CD4-positive, alpha-beta T cell (primary cell): ENCODE measurements at regions not wholly inside any gene's neighbourhood (a gene's known extent, or its start where the extent isn't known, plus 50 kb on each side); places are given as distances from the start of the nearest gene placed in this dataset.

Source experiments
- ATAC-seq: fragments of 200-7000 bp; cut with Tn5 transposase; one replicate; pipeline ENCODE4 v1.10.0; 2022; ENCODE audit warnings: mild to moderate bottlenecking; ENCODE audit not compliant: poor library complexity
- CTCF ChIA-PET: fragments of 350-600 bp; sonication (Branson Sonifier 250); formaldehyde crosslinking; loops from one replicate; lab custom pipeline; 2021; ENCODE audit warnings: antibody characterized with exemption, inconsistent platforms; lab: Charles Lee
- POLR2A ChIA-PET: fragments of 350-600 bp; sonication (Branson Sonifier 250); formaldehyde crosslinking; loops from one replicate; lab custom pipeline; 2021; ENCODE audit warnings: antibody characterized with exemption, inconsistent platforms; lab: Charles Lee
- DNase-seq, 14 experiments: peaks; one replicate each; pipeline ENCODE4 v3.0.0-alpha.2; 2013 to 2020; ENCODE audit warnings: mixed read lengths in 2 of 14
- H3K27ac ChIP-seq, 2 donors: one replicate each; pipeline versions ENCODE4 v1.5.1 to v1.7.0; 2013; ENCODE audit warnings: low read length in 2 of 2, low read depth in 1 of 2, mild to moderate bottlenecking in 1 of 2
- H3K27me3 ChIP-seq, 2 experiments: 1 replicate in 1 of 2; 2 replicates in 1 of 2; pipeline versions ENCODE4 v1.6.1 to v1.7.0; 2013; ENCODE audit warnings: low read length in 2 of 2, control low read depth in 1 of 2, mild to moderate bottlenecking in 1 of 2, moderate library complexity in 1 of 2; ENCODE audit not compliant: insufficient read depth in 2 of 2, control insufficient read depth in 1 of 2
- H3K36me3 ChIP-seq: one replicate; pipeline ENCODE4 v1.6.1; 2013; ENCODE audit warnings: low read length, control low read depth; ENCODE audit not compliant: insufficient read depth
- H3K4me1 ChIP-seq: one replicate; pipeline ENCODE4 v1.6.1; 2013; ENCODE audit warnings: low read length, control low read depth; ENCODE audit not compliant: insufficient read depth
- H3K4me3 ChIP-seq: one replicate; pipeline ENCODE4 v1.5.1; 2013; ENCODE audit warnings: mild to moderate bottlenecking, low read length, moderate library complexity
- H3K9me3 ChIP-seq, 2 experiments: 1 replicate in 1 of 2; 2 replicates in 1 of 2; pipeline versions ENCODE4 v1.6.1 to v1.7.0; 2013; ENCODE audit warnings: low read length in 2 of 2, mild to moderate bottlenecking in 2 of 2, control low read depth in 1 of 2, moderate library complexity in 1 of 2; ENCODE audit not compliant: control insufficient read depth in 1 of 2, insufficient read depth in 1 of 2
- H3K27ac Mint-ChIP-seq: one replicate; pipeline ENCODE4 v1.8.0; 2020; ENCODE audit warnings: mixed read lengths
- H3K27me3 Mint-ChIP-seq: one replicate; pipeline ENCODE4 v1.8.0; 2021; ENCODE audit warnings: mixed read lengths
- H3K36me3 Mint-ChIP-seq: one replicate; pipeline ENCODE4 v1.8.0; 2021; ENCODE audit warnings: low read depth, mixed read lengths
- H3K4me1 Mint-ChIP-seq: one replicate; pipeline ENCODE4 v1.8.0; 2021; ENCODE audit warnings: low read depth, mixed read lengths
- H3K4me3 Mint-ChIP-seq: one replicate; pipeline ENCODE4 v1.8.0; 2020; ENCODE audit warnings: mild to moderate bottlenecking, mixed read lengths
- H3K9me3 Mint-ChIP-seq: one replicate; pipeline ENCODE4 v1.8.0; 2020; ENCODE audit warnings: mixed read lengths
- intact Hi-C, 2 experiments: fragments of 100-400 bp; cut with DNase I in 1 of 2; cut with micrococcal nuclease in 1 of 2; formaldehyde crosslinking; loops; one replicate each; pipeline versions ENCODE4 v1.15.1 to v1.9.0; 2023 to 2025; cut with DNase I, micrococcal nuclease
- TF ChIP-seq, protein P1 (sequence below): fragments of 200-600 bp; IDR thresholded peaks from one replicate; pipeline ENCODE4 v1.8.0; 2022; ENCODE audit warnings: antibody characterized with exemption, mild to moderate bottlenecking

GRCh38 chr16:74143171-74143570 is 153.4 kb upstream of the PSMD7 start:
- H3K27me3 Mint-ChIP-seq = no peaks in the 10 kb centered on the region
- no peak for ATAC-seq
- ChIA-PET POLR2A (no interaction called here), CTCF (no interaction called here)
- H3K4me3 Mint-ChIP-seq = no peak overlapping the region
- no peaks in the 10 kb centered on the region for H3K36me3 Mint-ChIP-seq
- TF ChIP-seq, protein P1, sequence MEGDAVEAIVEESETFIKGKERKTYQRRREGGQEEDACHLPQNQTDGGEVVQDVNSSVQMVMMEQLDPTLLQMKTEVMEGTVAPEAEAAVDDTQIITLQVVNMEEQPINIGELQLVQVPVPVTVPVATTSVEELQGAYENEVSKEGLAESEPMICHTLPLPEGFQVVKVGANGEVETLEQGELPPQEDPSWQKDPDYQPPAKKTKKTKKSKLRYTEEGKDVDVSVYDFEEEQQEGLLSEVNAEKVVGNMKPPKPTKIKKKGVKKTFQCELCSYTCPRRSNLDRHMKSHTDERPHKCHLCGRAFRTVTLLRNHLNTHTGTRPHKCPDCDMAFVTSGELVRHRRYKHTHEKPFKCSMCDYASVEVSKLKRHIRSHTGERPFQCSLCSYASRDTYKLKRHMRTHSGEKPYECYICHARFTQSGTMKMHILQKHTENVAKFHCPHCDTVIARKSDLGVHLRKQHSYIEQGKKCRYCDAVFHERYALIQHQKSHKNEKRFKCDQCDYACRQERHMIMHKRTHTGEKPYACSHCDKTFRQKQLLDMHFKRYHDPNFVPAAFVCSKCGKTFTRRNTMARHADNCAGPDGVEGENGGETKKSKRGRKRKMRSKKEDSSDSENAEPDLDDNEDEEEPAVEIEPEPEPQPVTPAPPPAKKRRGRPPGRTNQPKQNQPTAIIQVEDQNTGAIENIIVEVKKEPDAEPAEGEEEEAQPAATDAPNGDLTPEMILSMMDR = no peak
- H3K27ac Mint-ChIP-seq = no peak overlapping the region
- no peaks in the 10 kb centered on the region for H3K4me1 Mint-ChIP-seq
- no peaks in the 10 kb centered on the region for H3K27me3 ChIP-seq
- intact Hi-C loops = no loop called here
- H3K36me3 ChIP-seq = no peaks in the 10 kb centered on the region
- no peak for DNase-seq
- peaks cover 9 to 15% of the 10 kb centered on the region in 2 experiments for H3K9me3 ChIP-seq
- H3K4me3 ChIP-seq = no peak overlapping the region
- H3K27ac ChIP-seq = no peak overlapping the region
- no peaks in the 10 kb centered on the region for H3K4me1 ChIP-seq
- peaks cover 5% of the 10 kb centered on the region for H3K9me3 Mint-ChIP-seq

- H3K4me3 Mint-ChIP-seq = no peak overlapping the region
- no peak overlapping the region for H3K4me3 ChIP-seq
- no peak overlapping the region for H3K27ac Mint-ChIP-seq
- H3K27me3 Mint-ChIP-seq = no peaks in the 10 kb centered on the region
- no peak overlapping the region for H3K27ac ChIP-seq
- intact Hi-C loops = no loop called here
- no peaks in the 10 kb centered on the region for H3K4me1 ChIP-seq
- no peak for ATAC-seq
- ChIA-PET CTCF (no interaction called here), POLR2A (no interaction called here)
- no peaks in the 10 kb centered on the region for H3K27me3 ChIP-seq
- H3K36me3 ChIP-seq = no peaks in the 10 kb centered on the region
- TF ChIP-seq, protein P1 = no peak
- DNase-seq = no peak
- H3K4me1 Mint-ChIP-seq = no peaks in the 10 kb centered on the region
- peaks cover 9 to 15% of the 10 kb centered on the region in 2 experiments for H3K9me3 ChIP-seq
- H3K36me3 Mint-ChIP-seq = no peaks in the 10 kb centered on the region
- peaks cover 5% of the 10 kb centered on the region for H3K9me3 Mint-ChIP-seq
Observed at GRCh38 chr16:74141015-74141414, 155.6 kb upstream of the PSMD7 start.

DNA sequence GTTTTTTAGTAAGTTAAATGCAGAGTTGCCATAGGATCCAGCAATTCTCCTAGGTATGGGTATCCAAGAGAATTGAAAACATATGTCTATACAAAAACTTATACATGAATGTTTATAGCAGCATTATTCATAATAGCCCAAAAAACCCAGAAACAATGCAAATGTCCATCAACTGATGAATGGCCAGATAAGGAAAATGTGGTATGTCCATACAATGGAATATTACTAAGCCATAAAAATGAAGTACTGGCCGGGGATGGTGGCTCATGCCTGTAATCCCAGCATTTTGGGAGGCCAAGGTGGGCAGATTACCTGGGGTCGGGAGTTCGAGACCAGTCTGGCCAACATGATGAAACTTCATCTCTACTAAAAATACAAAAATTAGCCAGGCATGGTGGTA is 156.1 kb upstream of the PSMD7 start:
- no peaks in the 10 kb centered on the region for H3K27me3 Mint-ChIP-seq
- no peaks in the 10 kb centered on the region for H3K4me1 Mint-ChIP-seq
- H3K27ac ChIP-seq = no peak overlapping the region
- H3K27ac Mint-ChIP-seq = no peak overlapping the region
- ChIA-PET CTCF (no interaction called here), POLR2A (no interaction called here)
- ATAC-seq (no peak), DNase-seq (no peak)
- no peak overlapping the region for H3K4me3 ChIP-seq
- peaks cover 9 to 15% of the 10 kb centered on the region in 2 experiments for H3K9me3 ChIP-seq
- no peak overlapping the region for H3K4me3 Mint-ChIP-seq
- H3K27me3 ChIP-seq = no peaks in the 10 kb centered on the region
- H3K9me3 Mint-ChIP-seq = peaks cover 5% of the 10 kb centered on the region
- no peaks in the 10 kb centered on the region for H3K36me3 ChIP-seq
- H3K4me1 ChIP-seq = no peaks in the 10 kb centered on the region
- TF ChIP-seq, protein P1 = no peak
- H3K36me3 Mint-ChIP-seq = no peaks in the 10 kb centered on the region
- intact Hi-C loops = no loop called here
